Activated CD4-positive, alpha-beta memory T cell treated with anti-CD3 and anti-CD28 coated beads for 36 hours (primary cell): ENCODE measurements at regions not wholly inside any gene's neighbourhood (a gene's known extent, or its start where the extent isn't known, plus 50 kb on each side); places are given as distances from the start of the nearest gene placed in this dataset.
"Not testable (repeated sequence)": the region's sequence is repeated elsewhere in the genome, so short reads cannot be mapped to it uniquely, and the experiment has no call there.

ENCODE experiments used
- CTCF ChIA-PET: fragments of 350-600 bp; sonication (Branson Sonifier 250); formaldehyde crosslinking; loops from one replicate; lab custom pipeline; 2021; ENCODE audit warnings: antibody characterized with exemption, inconsistent platforms; lab: Charles Lee
- POLR2A ChIA-PET: fragments of 350-600 bp; sonication (Branson Sonifier 250); formaldehyde crosslinking; loops from one replicate; lab custom pipeline; 2021; ENCODE audit warnings: antibody characterized with exemption; lab: Charles Lee
- DNase-seq: peaks from one replicate; pipeline ENCODE4 v3.0.0-alpha.2; 2020
- H3K27ac Mint-ChIP-seq: one replicate; pipeline ENCODE4 v1.8.0; 2021; ENCODE audit warnings: mixed read lengths
- H3K27me3 Mint-ChIP-seq: one replicate; pipeline ENCODE4 v1.8.0; 2021; ENCODE audit warnings: mixed read lengths
- H3K36me3 Mint-ChIP-seq: one replicate; pipeline ENCODE4 v1.8.0; 2021; ENCODE audit warnings: mixed read lengths
- H3K4me1 Mint-ChIP-seq: one replicate; pipeline ENCODE4 v1.8.0; 2021; ENCODE audit warnings: low read depth, mixed read lengths
- H3K4me3 Mint-ChIP-seq: one replicate; pipeline ENCODE4 v1.8.0; 2021; ENCODE audit warnings: mild to moderate bottlenecking, mixed read lengths
- H3K9me3 Mint-ChIP-seq: one replicate; pipeline ENCODE4 v1.8.0; 2021; ENCODE audit warnings: mixed read lengths
- intact Hi-C: fragments of 100-400 bp; cut with micrococcal nuclease; formaldehyde crosslinking; loops from one replicate; pipeline ENCODE4 v1.15.1; 2023

DNA sequence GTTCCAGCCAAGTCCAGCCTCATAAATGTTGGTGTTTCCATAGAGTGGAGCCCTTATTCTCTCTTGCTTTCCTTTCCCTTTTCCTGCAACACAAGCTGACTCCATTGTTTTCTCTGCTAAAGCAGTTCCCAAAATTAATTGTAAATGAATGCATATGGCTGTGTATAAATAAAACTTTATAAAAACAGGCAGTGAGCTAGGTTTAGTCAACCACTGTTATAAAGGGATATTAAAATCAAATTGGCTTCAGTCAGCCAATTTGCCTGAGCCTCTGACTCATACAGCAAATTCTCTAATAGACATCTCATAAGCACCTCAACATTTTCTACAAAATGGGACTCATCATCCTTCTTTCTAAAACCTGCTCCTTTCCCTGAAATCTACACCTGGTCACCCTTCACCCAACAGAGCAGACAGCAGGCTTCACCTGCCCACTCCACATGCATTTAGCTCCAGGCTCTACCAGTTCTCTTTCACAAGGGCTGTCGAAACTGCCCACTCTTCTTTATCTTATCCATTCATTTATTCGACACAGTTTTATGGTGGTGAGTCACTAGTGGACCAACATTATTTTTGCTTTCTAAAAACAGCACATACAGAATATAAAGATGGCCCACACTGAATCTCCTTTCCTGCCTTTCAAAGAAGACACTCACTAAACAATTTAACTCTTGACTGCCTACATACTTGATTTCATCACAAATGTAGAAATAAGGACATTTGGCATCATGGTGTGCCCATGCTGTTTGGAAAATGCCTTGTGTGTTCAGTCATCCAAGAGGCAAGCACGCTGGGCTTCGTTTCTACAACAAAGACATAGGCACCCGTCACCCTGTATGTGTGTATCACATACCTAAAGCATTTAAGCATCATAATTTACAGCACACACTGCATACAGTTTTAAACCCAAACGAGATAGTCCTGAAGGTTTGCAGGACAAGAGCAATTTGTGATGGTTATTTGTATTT, 74.6 kb upstream of the C7orf33 start:
- Mint-ChIP-seq H3K36me3 (no peaks in the 10 kb centered on the region), H3K4me1 (peaks cover 5% of the 10 kb centered on the region), H3K9me3 (no peaks in the 10 kb centered on the region), H3K27ac (no peak overlapping the region), H3K27me3 (peaks cover 21% of the 10 kb centered on the region), H3K4me3 (no peak overlapping the region)
- no peak for DNase-seq
- POLR2A ChIA-PET, result no interaction called here
- CTCF ChIA-PET, result no interaction called here
- intact Hi-C loops, result no loop called here

DNA sequence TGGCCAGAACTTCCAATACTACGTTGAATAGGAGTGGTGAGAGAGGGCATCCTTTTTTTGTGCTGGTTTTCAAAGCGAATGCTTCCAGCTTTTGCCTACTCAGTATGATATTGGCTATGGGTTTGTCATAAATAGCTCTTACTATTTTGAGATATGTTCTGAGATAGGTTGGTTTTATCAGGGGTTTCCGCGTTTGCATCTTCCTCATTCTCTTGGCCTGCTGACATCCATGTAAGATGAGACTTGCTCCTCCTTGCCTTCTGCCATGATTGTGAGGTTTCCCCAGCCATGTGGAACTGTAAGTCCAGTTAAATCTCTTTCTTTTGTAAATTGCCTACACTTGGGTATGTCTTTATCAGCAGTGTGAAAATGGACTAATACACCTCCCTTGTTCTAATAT, 71.2 kb upstream of the C7orf33 start:
- H3K27me3 Mint-ChIP-seq, result peaks cover 41% of the 10 kb centered on the region
- H3K27ac Mint-ChIP-seq, CTCF ChIA-PET, DNase-seq, H3K36me3 Mint-ChIP-seq, intact Hi-C loops, H3K4me3 Mint-ChIP-seq, POLR2A ChIA-PET, H3K9me3 Mint-ChIP-seq, H3K4me1 Mint-ChIP-seq: not testable (repeated sequence)

DNA sequence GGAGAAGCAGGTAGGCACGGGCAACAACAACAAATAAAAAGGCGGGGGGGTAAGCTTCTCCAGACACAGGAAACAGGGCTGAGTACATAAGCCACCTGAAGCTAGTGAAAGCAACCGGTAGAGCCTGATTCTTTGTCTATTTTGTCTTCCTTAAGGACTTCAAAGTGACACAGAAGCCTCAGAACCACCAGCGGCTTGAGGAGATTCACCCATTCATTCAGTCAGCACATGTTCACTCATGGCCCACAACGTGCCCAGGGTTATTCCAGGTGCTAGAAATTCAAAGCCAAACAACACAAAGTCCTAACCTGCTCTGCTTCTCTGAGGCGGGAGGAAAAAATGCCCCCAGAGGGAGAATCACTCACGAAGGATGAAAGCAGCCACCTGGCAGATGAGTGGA, 69.3 kb upstream of the C7orf33 start:
- intact Hi-C loops, result no loop called here
- POLR2A ChIA-PET, result no interaction called here

DNA sequence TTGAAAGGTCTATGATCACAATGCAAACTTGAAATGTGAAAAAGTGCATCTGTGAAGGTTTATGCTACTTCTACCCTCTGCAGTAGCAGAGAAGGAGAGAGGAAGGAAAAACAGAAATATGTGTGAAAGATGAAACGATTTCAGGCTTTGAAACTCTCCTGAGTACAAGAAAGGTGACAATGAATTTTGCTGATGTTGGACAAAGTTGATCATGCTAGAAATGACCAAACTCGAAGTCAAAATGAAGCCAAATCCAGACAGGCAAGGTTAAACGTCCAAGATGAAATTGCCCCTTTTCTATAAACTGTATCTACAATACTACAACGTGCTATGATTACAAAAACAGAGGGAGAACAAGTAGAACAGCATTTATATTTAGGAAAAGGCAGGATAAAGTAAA, 67.0 kb upstream of the C7orf33 start:
- DNase-seq, result no peak
- Mint-ChIP-seq H3K27me3 (peaks cover 52% of the 10 kb centered on the region), H3K4me1 (peaks cover 6% of the 10 kb centered on the region), H3K36me3 (no peaks in the 10 kb centered on the region), H3K27ac (no peak overlapping the region), H3K9me3 (no peaks in the 10 kb centered on the region), H3K4me3 (no peak overlapping the region)
- ChIA-PET CTCF (interaction anchor here (6.3 kb wide), 1 partner anchor 21 kb away, joined by 75 read pairs; no protein-coding TSS in a partner anchor), POLR2A (interaction anchor here (0.6 kb wide), 1 partner anchor 289 kb away, joined by 3 read pairs; no protein-coding TSS in a partner anchor)
- intact Hi-C loops, result no loop called here

More for the DNA sequence above, 69.3 kb upstream of the C7orf33 start:
- no peak overlapping the region for H3K4me3 Mint-ChIP-seq
- H3K4me1 Mint-ChIP-seq, result peaks cover under 1% of the 10 kb centered on the region
- H3K36me3 Mint-ChIP-seq, result no peaks in the 10 kb centered on the region
- DNase-seq, result no peak
- CTCF ChIA-PET, result no interaction called here
- H3K27me3 Mint-ChIP-seq, result peaks cover 46% of the 10 kb centered on the region
- no peaks in the 10 kb centered on the region for H3K9me3 Mint-ChIP-seq
- no peak overlapping the region for H3K27ac Mint-ChIP-seq

DNA sequence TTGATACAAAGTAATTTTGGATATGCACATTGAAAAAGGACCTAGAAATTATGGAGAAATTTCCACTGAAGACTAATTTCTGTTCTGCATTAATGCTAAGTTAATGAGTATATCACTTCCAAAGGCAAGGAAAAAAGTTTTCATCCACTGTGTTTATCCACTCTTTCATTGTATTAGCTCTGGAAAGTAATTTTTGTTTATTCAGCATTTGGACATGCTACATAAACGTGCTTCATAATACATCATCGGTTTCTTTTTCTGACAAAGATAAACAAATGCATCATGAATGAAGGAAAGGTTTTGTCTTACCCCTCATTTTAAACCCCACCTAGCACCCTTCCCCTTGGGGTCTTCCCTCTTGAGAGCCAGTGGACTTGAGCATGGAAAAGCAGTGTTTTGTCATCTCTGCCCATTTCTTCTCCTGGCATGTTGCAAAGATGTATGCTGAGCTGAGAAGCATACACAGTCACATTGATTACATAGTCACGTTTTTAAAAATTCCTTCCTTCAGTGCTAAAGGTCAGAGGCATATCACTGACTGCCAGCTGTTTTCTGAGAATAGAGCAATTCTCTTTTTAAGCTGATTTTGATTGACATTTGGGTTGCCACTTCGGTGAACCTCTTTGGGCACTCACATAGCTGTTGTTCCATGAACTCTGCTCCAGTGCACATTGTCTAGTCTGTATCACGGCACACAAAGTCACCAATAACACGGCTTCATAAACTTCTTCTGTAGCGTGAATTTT, 65.9 kb upstream of the C7orf33 start:
- ChIA-PET CTCF (interaction anchor here (6.3 kb wide), 1 partner anchor 22 kb away, joined by 75 read pairs; no protein-coding TSS in a partner anchor), POLR2A (no interaction called here)
- no peaks in the 10 kb centered on the region for H3K9me3 Mint-ChIP-seq
- H3K4me1 Mint-ChIP-seq, result peaks cover 6% of the 10 kb centered on the region
- no peak overlapping the region for H3K4me3 Mint-ChIP-seq
- no peak overlapping the region for H3K27ac Mint-ChIP-seq
- no peak for DNase-seq
- H3K27me3 Mint-ChIP-seq, result peaks cover 51% of the 10 kb centered on the region
- H3K36me3 Mint-ChIP-seq, result no peaks in the 10 kb centered on the region
- intact Hi-C loops, result no loop called here

DNA sequence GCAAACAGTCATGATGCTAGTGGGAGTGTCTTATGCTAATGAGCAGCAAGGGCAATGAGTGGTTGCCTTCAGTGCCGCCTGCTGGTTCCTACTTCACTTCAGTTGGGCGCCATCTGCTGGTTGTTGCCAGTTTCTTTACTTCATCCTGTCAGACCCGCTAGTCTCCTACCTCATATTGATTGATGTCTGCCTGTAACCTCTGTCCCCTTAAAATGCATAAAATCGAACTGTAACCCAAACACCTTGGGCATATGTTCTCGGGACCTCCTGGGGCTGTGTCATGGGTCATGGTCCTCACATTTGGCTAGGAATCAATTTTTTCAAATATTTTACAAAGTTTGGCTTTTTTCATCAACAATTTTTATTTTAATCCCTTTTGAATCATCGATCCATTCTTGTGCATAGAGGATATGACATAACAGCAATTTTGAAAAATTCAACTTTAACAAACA, 62.8 kb upstream of the C7orf33 start:
- ChIA-PET POLR2A (no interaction called here), CTCF (interaction anchor here (0.5 to 6.3 kb wide), 7 partner anchors 14 to 563 kb away, joined by 3 to 75 read pairs (median 5); no protein-coding TSS in a partner anchor)
- H3K4me1 Mint-ChIP-seq, result peaks cover 6% of the 10 kb centered on the region
- intact Hi-C loops, result loop anchor here (1.0 kb wide), 3 partner anchors 20 to 435 kb away; no protein-coding TSS in a partner anchor
- no peak overlapping the region for H3K4me3 Mint-ChIP-seq
- no peaks in the 10 kb centered on the region for H3K36me3 Mint-ChIP-seq
- H3K27me3 Mint-ChIP-seq, result peaks cover 44% of the 10 kb centered on the region
- no peak overlapping the region for H3K27ac Mint-ChIP-seq
- H3K9me3 Mint-ChIP-seq, result no peaks in the 10 kb centered on the region
- peak; percentile 93 for DNase-seq

DNA sequence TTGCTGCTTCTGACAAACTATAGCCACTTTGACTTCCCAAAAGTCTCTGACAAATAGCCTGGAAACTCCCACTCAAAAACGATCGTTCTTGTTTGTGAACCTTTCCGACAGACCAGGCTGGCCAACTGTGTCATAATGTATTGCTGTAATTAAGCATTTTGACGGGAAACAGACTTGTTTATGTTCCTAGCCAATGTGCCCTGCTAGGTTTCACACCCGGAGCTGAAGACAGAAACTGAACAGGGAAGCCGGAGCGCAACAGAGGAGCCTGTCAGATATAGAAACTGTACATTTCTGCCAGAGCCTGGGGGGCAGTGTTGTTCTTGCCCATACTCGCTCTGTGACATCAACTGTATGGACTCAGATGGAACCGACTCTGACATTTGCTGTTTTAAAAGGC, 55.3 kb upstream of the C7orf33 start:
- peaks cover 7% of the 10 kb centered on the region for H3K4me1 Mint-ChIP-seq
- peak overlapping the region; percentile 65 for H3K27ac Mint-ChIP-seq
- DNase-seq, result peak; percentile 65
- intact Hi-C loops, result loop anchor here (1.0 kb wide), 2 partner anchors 28 to 29 kb away; no protein-coding TSS in a partner anchor
- ChIA-PET CTCF (interaction anchor here (0.7 to 1.0 kb wide), 2 partner anchors 40 to 118 kb away, joined by 3 read pairs; no protein-coding TSS in a partner anchor), POLR2A (no interaction called here)
- H3K9me3 Mint-ChIP-seq, result peaks cover 1% of the 10 kb centered on the region
- peak overlapping the region; percentile 61 for H3K4me3 Mint-ChIP-seq
- H3K27me3 Mint-ChIP-seq, result peaks cover 23% of the 10 kb centered on the region
- H3K36me3 Mint-ChIP-seq, result no peaks in the 10 kb centered on the region

DNA sequence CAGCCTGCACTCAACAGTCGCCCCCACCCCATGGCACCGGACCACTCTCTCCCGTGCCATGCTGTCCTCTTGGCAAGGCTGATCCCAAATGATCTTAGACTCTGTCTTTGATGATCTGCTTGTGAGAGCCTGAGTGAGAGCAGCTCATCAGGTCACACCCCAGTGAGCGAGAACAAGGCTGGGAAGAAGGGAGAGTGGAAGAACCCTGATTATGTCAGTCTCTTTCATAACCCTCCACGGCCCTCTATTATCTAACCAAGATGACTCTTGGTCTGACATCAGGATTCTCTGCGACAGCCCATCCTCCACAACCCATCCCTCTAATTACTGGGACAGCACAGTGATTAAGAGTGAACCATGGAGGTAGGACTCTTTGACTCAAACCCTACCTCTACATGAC, 53.1 kb upstream of the C7orf33 start:
- Mint-ChIP-seq H3K4me1 (peaks cover 7% of the 10 kb centered on the region), H3K27me3 (peaks cover 14% of the 10 kb centered on the region)

DNA sequence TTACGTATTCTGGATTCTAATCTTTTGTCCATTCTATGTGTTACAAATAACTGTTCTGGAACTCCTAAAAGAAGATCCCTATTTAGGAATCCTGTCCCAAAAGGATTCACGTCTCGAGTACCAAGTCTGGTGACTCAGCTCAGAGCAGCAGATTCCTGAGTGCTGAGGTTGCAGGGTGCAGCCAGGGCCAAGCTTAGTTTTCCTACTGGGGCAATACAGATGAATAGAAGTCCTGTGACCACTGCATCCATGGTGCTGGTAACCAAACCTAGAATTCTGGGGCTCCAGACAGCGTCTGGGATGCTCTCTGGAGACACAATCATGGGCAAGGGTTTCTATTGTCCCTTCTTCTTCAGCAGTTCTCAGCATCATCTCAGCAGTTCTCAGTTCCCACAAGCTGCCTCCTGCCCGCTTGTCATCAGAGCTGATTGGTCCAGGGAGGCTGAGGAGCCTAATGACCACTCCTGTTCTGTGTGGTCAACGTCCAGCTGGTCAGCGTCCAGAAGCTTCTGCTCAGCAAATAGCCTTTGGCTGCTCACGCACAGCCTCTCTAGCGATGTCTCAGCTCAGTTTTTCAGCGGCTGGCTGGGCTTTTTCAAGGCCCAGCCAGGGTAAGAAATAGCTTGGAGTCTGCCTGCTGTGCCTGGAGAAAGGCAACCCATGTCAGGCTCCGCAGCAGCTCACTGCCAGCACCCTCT, 50.4 kb upstream of the C7orf33 start:
- POLR2A ChIA-PET, result no interaction called here
- intact Hi-C loops, result no loop called here
- no peak for DNase-seq
- no peaks in the 10 kb centered on the region for H3K9me3 Mint-ChIP-seq
- H3K27ac Mint-ChIP-seq, result no peak overlapping the region
- peaks cover 4% of the 10 kb centered on the region for H3K4me1 Mint-ChIP-seq
- H3K4me3 Mint-ChIP-seq, result no peak overlapping the region
- H3K27me3 Mint-ChIP-seq, result peaks cover 8% of the 10 kb centered on the region
- CTCF ChIA-PET, result interaction anchor here (0.6 to 1.5 kb wide), 2 partner anchors 36 to 82 kb away, joined by 3 to 5 read pairs; no protein-coding TSS in a partner anchor
- H3K36me3 Mint-ChIP-seq, result no peaks in the 10 kb centered on the region

More for the DNA sequence above, 53.1 kb upstream of the C7orf33 start:
- no peak for DNase-seq
- CTCF ChIA-PET, result no interaction called here
- Mint-ChIP-seq H3K27ac (no peak overlapping the region), H3K36me3 (no peaks in the 10 kb centered on the region), H3K4me3 (no peak overlapping the region), H3K9me3 (peaks cover 1% of the 10 kb centered on the region)
- POLR2A ChIA-PET, result no interaction called here
- intact Hi-C loops, result no loop called here
